H9 (cell line): ENCODE measurements at regions not wholly inside any gene's neighbourhood (a gene's known extent, or its start where the extent isn't known, plus 50 kb on each side); places are given as distances from the start of the nearest gene placed in this dataset.

Experiments used
- DNase-seq: peaks from one replicate; pipeline ENCODE4 v3.0.0-alpha.2; 2017
- H2AFZ ChIP-seq: one replicate; pipeline ENCODE4 v1.6.1; 2013; ENCODE audit warnings: mild to moderate bottlenecking, low read length, control low read depth, moderate library complexity
- H2AK5ac ChIP-seq: 2 replicates; pipeline ENCODE4 v1.6.1; 2013; ENCODE audit warnings: low read length, control low read depth, mixed read lengths; ENCODE audit not compliant: insufficient read length
- H2BK120ac ChIP-seq: one replicate; pipeline ENCODE4 v1.6.1; 2013; ENCODE audit warnings: low read depth, mild to moderate bottlenecking, low read length, control low read depth, inconsistent platforms; ENCODE audit not compliant: poor library complexity, severe bottlenecking
- H2BK12ac ChIP-seq: 2 replicates; pipeline ENCODE4 v1.6.1; 2013; ENCODE audit warnings: low read length, control low read depth, mixed read lengths, low read depth; ENCODE audit not compliant: insufficient read length
- H2BK15ac ChIP-seq: 2 replicates; pipeline ENCODE4 v1.6.1; 2013; ENCODE audit warnings: low read depth, low read length, control low read depth
- H2BK20ac ChIP-seq: one replicate; pipeline ENCODE4 v1.6.1; 2013; ENCODE audit warnings: low read depth, mild to moderate bottlenecking, low read length, control low read depth, inconsistent platforms; ENCODE audit not compliant: poor library complexity, severe bottlenecking
- H2BK5ac ChIP-seq: 2 replicates; pipeline ENCODE4 v1.6.1; 2013; ENCODE audit warnings: low read length, control low read depth, mixed read lengths; ENCODE audit not compliant: insufficient read length
- H3K14ac ChIP-seq: 2 replicates; pipeline ENCODE4 v1.6.1; 2013; ENCODE audit warnings: low read length, control low read depth; ENCODE audit not compliant: insufficient read depth
- H3K18ac ChIP-seq: 2 replicates; pipeline ENCODE4 v1.6.1; 2013; ENCODE audit warnings: low read depth, mild to moderate bottlenecking, mixed read lengths, low read length, control low read depth; ENCODE audit not compliant: insufficient read length
- H3K23ac ChIP-seq: 2 replicates; pipeline ENCODE4 v1.6.1; 2013; ENCODE audit warnings: low read length, control low read depth, mixed read lengths, low read depth; ENCODE audit not compliant: insufficient read length
- H3K23me2 ChIP-seq: 2 replicates; pipeline ENCODE4 v1.6.1; 2013; ENCODE audit warnings: low read depth, mild to moderate bottlenecking, mixed read lengths, low read length, control low read depth; ENCODE audit not compliant: insufficient read length, poor library complexity, severe bottlenecking
- H3K27ac ChIP-seq: 2 replicates; pipeline ENCODE4 v1.5.1; 2013; ENCODE audit warnings: low read length, control low read depth, mixed read lengths, low read depth; ENCODE audit not compliant: insufficient read length
- H3K27me3 ChIP-seq: 2 replicates; pipeline ENCODE4 v1.6.1; 2013; ENCODE audit warnings: low read length, control low read depth, inconsistent platforms; ENCODE audit not compliant: insufficient read depth
- H3K4ac ChIP-seq: 2 replicates; pipeline ENCODE4 v1.6.1; 2013; ENCODE audit warnings: low read depth, mild to moderate bottlenecking, control low read depth, inconsistent platforms, low read length, moderate library complexity
- H3K4me1 ChIP-seq: 2 replicates; pipeline ENCODE4 v1.6.1; 2013; ENCODE audit warnings: low read length, control low read depth, inconsistent platforms; ENCODE audit not compliant: insufficient read depth
- H3K4me2 ChIP-seq: 2 replicates; pipeline ENCODE4 v1.6.1; 2013; ENCODE audit warnings: low read length, control low read depth, mixed read lengths; ENCODE audit not compliant: insufficient read length, insufficient read depth
- H3K56ac ChIP-seq: 2 replicates; pipeline ENCODE4 v1.6.1; 2013; ENCODE audit warnings: low read depth, mild to moderate bottlenecking, mixed read lengths, low read length, control low read depth; ENCODE audit not compliant: insufficient read length
- H3K79me1 ChIP-seq: 2 replicates; pipeline ENCODE4 v1.6.1; 2013; ENCODE audit warnings: low read depth, mild to moderate bottlenecking, moderate library complexity, low read length, control low read depth, inconsistent platforms; ENCODE audit not compliant: insufficient read depth, poor library complexity, severe bottlenecking
- H3K79me2 ChIP-seq: 2 replicates; pipeline ENCODE4 v1.6.1; 2013; ENCODE audit warnings: low read length, control low read depth, inconsistent platforms; ENCODE audit not compliant: insufficient read depth
- H3K9ac ChIP-seq: 2 replicates; pipeline ENCODE4 v1.6.1; 2013; ENCODE audit warnings: low read length, control low read depth, mixed read lengths; ENCODE audit not compliant: insufficient read length; ENCODE audit errors: extremely low read depth
- H3K9me3 ChIP-seq: one replicate; pipeline ENCODE4 v1.6.1; 2013; ENCODE audit warnings: low read depth, low read length, inconsistent platforms; ENCODE audit not compliant: control insufficient read depth
- H3T11ph ChIP-seq: one replicate; pipeline ENCODE4 v1.6.1; 2013; ENCODE audit warnings: mild to moderate bottlenecking, low read length, control low read depth, inconsistent platforms
- H4K20me1 ChIP-seq: one replicate; pipeline ENCODE4 v1.6.1; 2013; ENCODE audit not compliant: control insufficient read depth, insufficient read length, insufficient read depth
- H4K5ac ChIP-seq: 2 replicates; pipeline ENCODE4 v1.6.1; 2013; ENCODE audit warnings: low read depth, mild to moderate bottlenecking, mixed read lengths, low read length, control low read depth; ENCODE audit not compliant: insufficient read length
- H4K8ac ChIP-seq: replicated peaks from 2 replicates; pipeline ENCODE4 v1.6.1; 2013; ENCODE audit warnings: low read length, control low read depth, mixed read lengths, low read depth; ENCODE audit not compliant: insufficient read length
- H4K91ac ChIP-seq: 2 replicates; pipeline ENCODE4 v1.6.1; 2013; ENCODE audit warnings: low read depth, mild to moderate bottlenecking, moderate library complexity, mixed read lengths, low read length, control low read depth; ENCODE audit not compliant: insufficient read length
- H3K27ac Mint-ChIP-seq, 3 experiments: 2 replicates in 2 of 3; 3 replicates in 1 of 3; pipeline ENCODE4 v1.8.0; 2020 to 2021; ENCODE audit warnings: mixed read lengths in 3 of 3, mild to moderate bottlenecking in 1 of 3, moderate library complexity in 1 of 3
- H3K27me3 Mint-ChIP-seq: 2 replicates; pipeline ENCODE4 v1.8.0; 2021; ENCODE audit warnings: low read depth, mild to moderate bottlenecking, moderate library complexity, mixed read lengths
- H3K36me3 Mint-ChIP-seq, 3 experiments: 2 replicates in 2 of 3; 3 replicates in 1 of 3; pipeline ENCODE4 v1.8.0; 2020 to 2021; ENCODE audit warnings: low read depth in 3 of 3, mixed read lengths in 3 of 3; ENCODE audit not compliant: insufficient read depth in 1 of 3
- H3K4me1 Mint-ChIP-seq, 2 experiments: 2 replicates each; pipeline ENCODE4 v1.8.0; 2020; ENCODE audit warnings: mixed read lengths in 2 of 2
- H3K4me3 Mint-ChIP-seq, 2 experiments: 2 replicates in 1 of 2; 3 replicates in 1 of 2; pipeline ENCODE4 v1.8.0; 2020 to 2021; ENCODE audit warnings: mild to moderate bottlenecking in 2 of 2, mixed read lengths in 2 of 2, moderate library complexity in 1 of 2
- H3K9me3 Mint-ChIP-seq, 2 experiments: 2 replicates in 1 of 2; 3 replicates in 1 of 2; pipeline ENCODE4 v1.8.0; 2020; ENCODE audit warnings: mild to moderate bottlenecking in 2 of 2, mixed read lengths in 2 of 2, moderate library complexity in 1 of 2
- CTCF ChIP-seq: fragments of 200-600 bp; sonication (generic); conservative IDR thresholded peaks from 3 replicates; pipeline ENCODE4 v1.8.0; 2021; ENCODE audit warnings: antibody characterized with exemption, mild to moderate bottlenecking
- WGBS: extraction: QIAGEN DNeasy Blood & Tissue Kit; methylation state at CpG from one replicate; pipeline ENCODE4 v1.1.7; 2013; ENCODE audit warnings: missing lambda C conversion rate, low lambda C conversion rate, mixed read lengths; ENCODE audit not compliant: insufficient read length; ENCODE audit errors: extremely low coverage; 5-methylcytosine and 5-hydroxymethylcytosine counted together

- no CpG with 5 or more reads among the region's 4 CpGs for WGBS
- no peaks in the 10 kb centered on the region for H3K23me2 ChIP-seq
These were observed 111.3 kb upstream of the TNS3 start for GRCh38 chr7:47693216-47693615.

More at GRCh38 chr7:47693216-47693615, 111.3 kb upstream of the TNS3 start:
- Histone ChIP-seq H2BK20ac (no peak overlapping the region), H3T11ph (no peak overlapping the region), H2BK12ac (no peak overlapping the region), H4K8ac (no peak overlapping the region), H3K56ac (no peak overlapping the region), H3K9me3 (no peaks in the 10 kb centered on the region), H3K79me2 (no peaks in the 10 kb centered on the region), H2AK5ac (no peak overlapping the region), H3K4me1 (no peaks in the 10 kb centered on the region; the same call in 1 of the 2 replicates), H2BK15ac (no peak overlapping the region), H3K79me1 (no peaks in the 10 kb centered on the region), H3K14ac (no peak overlapping the region), H2BK120ac (no peak overlapping the region), H3K23ac (no peak overlapping the region), H3K18ac (no peak overlapping the region), H3K27me3 (no peaks in the 10 kb centered on the region), H3K4ac (no peak overlapping the region), H4K5ac (no peak overlapping the region), H4K91ac (no peak overlapping the region), H2AFZ (no peak overlapping the region), H3K9ac (no peak overlapping the region), H3K27ac (no peak overlapping the region), H2BK5ac (no peak overlapping the region), H3K4me2 (no peak overlapping the region), H4K20me1 (no peaks in the 10 kb centered on the region)
- Mint-ChIP-seq H3K27me3 (no peaks in the 10 kb centered on the region; the same call in 1 of the 2 replicates), H3K36me3 (no peaks in the 10 kb centered on the region), H3K9me3 (no peaks in the 10 kb centered on the region), H3K4me1 (peaks cover 7 to 8% of the 10 kb centered on the region in 2 experiments), H3K27ac (no peak overlapping the region), H3K4me3 (no peak overlapping the region)
- no peak for DNase-seq
- TF ChIP-seq CTCF = no peak
